H1 (cell line): ENCODE measurements at regions not wholly inside any gene's neighbourhood (a gene's known extent, or its start where the extent isn't known, plus 50 kb on each side); places are given as distances from the start of the nearest gene placed in this dataset.

ENCODE experiments used
- CTCF ChIA-PET: fragments of 300-600 bp; sonication (Branson Sonifier 250); formaldehyde crosslinking; loops from one replicate; lab custom pipeline; 2021; ENCODE audit not compliant: partially characterized antibody; lab: Charles Lee
- POLR2A ChIA-PET: fragments of 300-600 bp; sonication (Branson Sonifier 250); formaldehyde crosslinking; loops from one replicate; lab custom pipeline; 2021; ENCODE audit warnings: inconsistent platforms; ENCODE audit not compliant: partially characterized antibody; lab: Charles Lee
- DNase-seq, 2 experiments: peaks; one replicate each; pipeline versions ENCODE4 v3.0.0 to v3.0.0-alpha.2; 2010 to 2022; ENCODE audit warnings: low spot score in 2 of 2, low read depth in 1 of 2, mixed read lengths in 1 of 2
- FAIRE-seq: peaks from 2 replicates; lab custom pipeline; 2011; peaks lifted over from hg19 to GRCh38; lab: Jason Lieb, UNC
- H2AFZ ChIP-seq: 2 replicates; pipeline ENCODE4 v1.8.1; 2012; ENCODE audit warnings: low read length, inconsistent platforms
- H2AK5ac ChIP-seq: 2 replicates; pipeline ENCODE4 v1.6.1; 2013; ENCODE audit warnings: low read depth, low read length
- H2BK120ac ChIP-seq: replicated peaks from 2 replicates; pipeline ENCODE3; 2013; ENCODE audit warnings: low read depth, low read length, inconsistent platforms
- H2BK12ac ChIP-seq: 2 replicates; pipeline ENCODE4 v1.6.1; 2013; ENCODE audit warnings: low read depth, low read length
- H2BK15ac ChIP-seq: 2 replicates; pipeline ENCODE4 v1.6.1; 2013; ENCODE audit warnings: low read length
- H2BK20ac ChIP-seq: 2 replicates; pipeline ENCODE4 v1.6.1; 2013; ENCODE audit warnings: low read length
- H2BK5ac ChIP-seq: 2 replicates; pipeline ENCODE4 v1.6.1; 2013; ENCODE audit warnings: low read depth, low read length
- H3K14ac ChIP-seq: 2 replicates; pipeline ENCODE4 v1.6.1; 2013; ENCODE audit warnings: inconsistent platforms; ENCODE audit not compliant: insufficient read length
- H3K18ac ChIP-seq: 2 replicates; pipeline ENCODE4 v1.6.1; 2013; ENCODE audit warnings: low read length; ENCODE audit errors: extremely low read depth
- H3K23ac ChIP-seq: 2 replicates; pipeline ENCODE4 v1.6.1; 2013; ENCODE audit warnings: inconsistent platforms; ENCODE audit not compliant: insufficient read length
- H3K23me2 ChIP-seq: 2 replicates; pipeline ENCODE4 v1.6.1; 2013; ENCODE audit warnings: low read depth, low read length
- H3K27ac ChIP-seq: 2 replicates; pipeline ENCODE4 v1.6.1; 2011; ENCODE audit warnings: low read depth, low read length, inconsistent platforms
- H3K27me3 ChIP-seq, 4 experiments: replicated peaks in 1 of 4; 1 replicate in 1 of 4; 2 replicates in 3 of 4; pipeline versions ENCODE4 v1.6.1 to v1.8.1; 2011 to 2013; ENCODE audit warnings: low read length in 3 of 4, mild to moderate bottlenecking in 3 of 4, inconsistent platforms in 2 of 4, mixed read lengths in 2 of 4, moderate library complexity in 1 of 4; ENCODE audit not compliant: control insufficient read depth in 3 of 4, insufficient read depth in 3 of 4; ENCODE audit errors: extremely low read depth in 1 of 4
- H3K36me3 ChIP-seq, 4 experiments: 2 replicates each; pipeline versions ENCODE4 v1.6.1 to v1.8.1; 2011 to 2013; ENCODE audit warnings: mild to moderate bottlenecking in 4 of 4, low read length in 3 of 4, moderate library complexity in 2 of 4, control low read depth in 1 of 4, inconsistent platforms in 1 of 4; ENCODE audit not compliant: insufficient read depth in 4 of 4, control insufficient read depth in 2 of 4
- H3K4ac ChIP-seq: replicated peaks from 2 replicates; pipeline ENCODE3; 2013; ENCODE audit warnings: low read length, low read depth, mixed read lengths, inconsistent platforms; ENCODE audit not compliant: insufficient read length
- H3K4me1 ChIP-seq, 4 experiments: replicated peaks in 1 of 4; 1 replicate in 1 of 4; 2 replicates in 3 of 4; pipeline versions ENCODE4 v1.6.1 to v1.8.1; 2011 to 2013; ENCODE audit warnings: low read length in 3 of 4, inconsistent platforms in 2 of 4, mixed read lengths in 1 of 4; ENCODE audit not compliant: insufficient read depth in 4 of 4, control insufficient read depth in 3 of 4
- H3K4me2 ChIP-seq, 2 experiments: 2 replicates each; pipeline versions ENCODE4 v1.6.1 to v1.8.1; 2011 to 2013; ENCODE audit warnings: low read depth in 2 of 2, low read length in 2 of 2, control low read depth in 1 of 2, inconsistent platforms in 1 of 2, mild to moderate bottlenecking in 1 of 2; ENCODE audit not compliant: insufficient read depth in 1 of 2
- H3K4me3 ChIP-seq, 4 experiments: fragments of 200-600, 300-600 bp in 1 of 4; sonication (generic), shearing (Covaris generic), sonication (Bioruptor Twin) in 1 of 4; 2 replicates each; pipeline versions ENCODE4 v1.5.1 to v1.8.1; 2011 to 2016; ENCODE audit warnings: low read length in 4 of 4, low read depth in 3 of 4, control low read depth in 2 of 4, inconsistent platforms in 2 of 4, mild to moderate bottlenecking in 2 of 4, mixed read lengths in 1 of 4, moderate library complexity in 1 of 4; ENCODE audit not compliant: insufficient read depth in 2 of 4; ENCODE audit errors: extremely low read depth in 1 of 4
- H3K56ac ChIP-seq: replicated peaks from 2 replicates; pipeline ENCODE3; 2013; ENCODE audit warnings: low read depth, mild to moderate bottlenecking, mixed read lengths, low read length, inconsistent platforms; ENCODE audit not compliant: insufficient read length
- H3K79me1 ChIP-seq: 2 replicates; pipeline ENCODE4 v1.6.1; 2013; ENCODE audit warnings: low read depth, low read length, control low read depth
- H3K79me2 ChIP-seq, 2 experiments: 2 replicates each; pipeline versions ENCODE4 v1.6.1 to v1.8.1; 2012 to 2013; ENCODE audit warnings: low read length in 2 of 2, mild to moderate bottlenecking in 2 of 2, inconsistent platforms in 1 of 2; ENCODE audit not compliant: insufficient read depth in 2 of 2, control insufficient read depth in 1 of 2
- H3K9ac ChIP-seq, 4 experiments: replicated peaks in 1 of 4; 1 replicate in 1 of 4; 2 replicates in 3 of 4; pipeline versions ENCODE4 v1.6.1 to v1.8.1; 2011 to 2013; ENCODE audit warnings: low read depth in 3 of 4, low read length in 3 of 4, control low read depth in 2 of 4, mild to moderate bottlenecking in 2 of 4, moderate library complexity in 2 of 4, inconsistent platforms in 1 of 4; ENCODE audit errors: extremely low read depth in 1 of 4
- H3K9me3 ChIP-seq, 2 experiments: 2 replicates each; pipeline versions ENCODE4 v1.6.1 to v1.8.1; 2012 to 2013; ENCODE audit warnings: mild to moderate bottlenecking in 2 of 2, moderate library complexity in 2 of 2, control low read depth in 1 of 2, inconsistent platforms in 1 of 2, low read depth in 1 of 2, low read length in 1 of 2, mixed read lengths in 1 of 2; ENCODE audit not compliant: insufficient read depth in 2 of 2
- H4K20me1 ChIP-seq, 2 experiments: replicated peaks in 1 of 2; 2 replicates each; pipeline versions ENCODE3 to v1.8.1; 2011 to 2013; ENCODE audit warnings: inconsistent platforms in 2 of 2, low read length in 2 of 2, mild to moderate bottlenecking in 1 of 2; ENCODE audit not compliant: insufficient read depth in 2 of 2, control insufficient read depth in 1 of 2
- H4K5ac ChIP-seq: 2 replicates; pipeline ENCODE4 v1.6.1; 2013; ENCODE audit warnings: low read length, low read depth, mixed read lengths, inconsistent platforms; ENCODE audit not compliant: insufficient read length
- H4K8ac ChIP-seq: 2 replicates; pipeline ENCODE4 v1.8.0; 2013; ENCODE audit warnings: mild to moderate bottlenecking, moderate library complexity, low read length, inconsistent platforms; ENCODE audit not compliant: insufficient read depth; ENCODE audit errors: extremely low read depth
- H4K91ac ChIP-seq: replicated peaks from 2 replicates; pipeline ENCODE3; 2013; ENCODE audit warnings: low read length, mixed read lengths, inconsistent platforms; ENCODE audit not compliant: insufficient read length
- RBBP5 ChIP-seq: IDR thresholded peaks from 2 replicates; pipeline ENCODE4 v1.7.1; 2012; ENCODE audit warnings: low read depth, mild to moderate bottlenecking, inconsistent platforms, low read length, moderate library complexity, borderline replicate concordance
- WGBS, 2 experiments: shearing (Covaris generic) in 1 of 2; methylation state at CpG; one replicate each; pipeline versions ENCODE4 v1.1.6 to v1.1.7; 2013 to 2015; ENCODE audit warnings: low lambda C conversion rate in 2 of 2, mixed read lengths in 2 of 2, inconsistent platforms in 1 of 2, low coverage in 1 of 2, missing lambda C conversion rate in 1 of 2; ENCODE audit not compliant: insufficient replicate concordance in 2 of 2, insufficient coverage in 1 of 2, insufficient read length in 1 of 2; ENCODE audit errors: extremely low coverage in 1 of 2, missing lambda C conversion rate in 1 of 2; 5-methylcytosine and 5-hydroxymethylcytosine counted together

GRCh38 chr13:50153401-50153800, 138.2 kb downstream of the KCNRG start:
- H3K79me1 ChIP-seq = no peaks in the 10 kb centered on the region
- no peak overlapping the region for H2BK120ac ChIP-seq
- no peaks in the 10 kb centered on the region for H3K36me3 ChIP-seq
- H2BK12ac ChIP-seq = no peak overlapping the region
- no peak overlapping the region for H4K8ac ChIP-seq
- no peak overlapping the region for H4K5ac ChIP-seq
- no peak overlapping the region for H3K9ac ChIP-seq
- no peaks in the 10 kb centered on the region; the same call in 1 of the 2 replicates for H3K23me2 ChIP-seq
- POLR2A ChIA-PET = interaction anchor here (0.6 kb wide), 1 partner anchor 27 kb away, joined by 3 read pairs; no protein-coding TSS in a partner anchor
- H3K27me3 ChIP-seq = no peaks in the 10 kb centered on the region
- no peak for TF ChIP-seq RBBP5
- TF ChIP-seq, all 59 proteins: peak for 0
- CTCF ChIA-PET = interaction anchor here (0.7 kb wide), 1 partner anchor 228 kb away, joined by 3 read pairs; no protein-coding TSS in a partner anchor
- H2AFZ ChIP-seq = no peak overlapping the region
- H4K91ac ChIP-seq = no peak overlapping the region
- no peaks in the 10 kb centered on the region for H3K79me2 ChIP-seq
- no peak for DNase-seq
- no peak overlapping the region for H2BK20ac ChIP-seq
- H2BK15ac ChIP-seq = no peak overlapping the region
- 92% methylated on average over 2 of the region's 2 CpGs; no CpG with 5 or more reads in 1 of the 2 experiments for WGBS, 2 experiments
- H3K9me3 ChIP-seq = no peaks in the 10 kb centered on the region
- H3K27ac ChIP-seq = no peak overlapping the region
- no peak overlapping the region for H3K4ac ChIP-seq
- H3K4me3 ChIP-seq = no peak overlapping the region
- no peak overlapping the region for H2AK5ac ChIP-seq
- H4K20me1 ChIP-seq = no peaks in the 10 kb centered on the region
- H3K4me2 ChIP-seq = no peak overlapping the region
- no peak overlapping the region for H3K18ac ChIP-seq
- no peak for FAIRE-seq
- no peak overlapping the region for H3K23ac ChIP-seq
- H3K56ac ChIP-seq = no peak overlapping the region
- H3K4me1 ChIP-seq = peaks cover 3 to 6% (median 4%) of the 10 kb centered on the region in 4 experiments; a peak in 3 of 7 replicates
- H2BK5ac ChIP-seq = no peak overlapping the region
- H3K14ac ChIP-seq = no peak overlapping the region
